GM23338 (cell line): ENCODE measurements at regions not wholly inside any gene's neighbourhood (a gene's known extent, or its start where the extent isn't known, plus 50 kb on each side); places are given as distances from the start of the nearest gene placed in this dataset.

Experiments
- ATAC-seq: fragments of 200-7000 bp; cut with Tn5 transposase; 3 replicates; pipeline ENCODE4 v1.9.1; 2020
- DNase-seq: peaks from one replicate; pipeline ENCODE4 v3.0.0-alpha.2; 2015; ENCODE audit warnings: low spot score
- H2AFZ ChIP-seq: fragments of 200-600 bp; sonication (generic); 2 replicates; pipeline ENCODE4 v1.8.0; 2016; ENCODE audit warnings: antibody characterized with exemption, mild to moderate bottlenecking, moderate library complexity
- H3F3A ChIP-seq: fragments of 200-600 bp; sonication (generic); replicated peaks from 2 replicates; pipeline ENCODE4 v1.8.0; 2017; ENCODE audit warnings: antibody characterized with exemption, mixed run types, low read depth
- H3K27ac ChIP-seq: fragments of 200-600 bp; sonication (generic); 2 replicates; pipeline ENCODE4 v1.6.1; 2016; ENCODE audit warnings: low read depth
- H3K27me3 ChIP-seq: fragments of 200-600 bp; sonication (generic); 2 replicates; pipeline ENCODE4 v1.8.0; 2016; ENCODE audit warnings: mild to moderate bottlenecking, mixed run types, moderate library complexity; ENCODE audit not compliant: insufficient read depth
- H3K36me3 ChIP-seq: fragments of 200-600 bp; sonication (generic); 2 replicates; pipeline ENCODE4 v1.8.0; 2016; ENCODE audit warnings: mild to moderate bottlenecking; ENCODE audit not compliant: insufficient read depth
- H3K4me1 ChIP-seq: fragments of 200-600 bp; sonication (generic); 2 replicates; pipeline ENCODE4 v1.8.0; 2016; ENCODE audit warnings: mild to moderate bottlenecking, moderate library complexity; ENCODE audit not compliant: insufficient read depth
- H3K4me2 ChIP-seq: fragments of 200-600 bp; sonication (generic); 2 replicates; pipeline ENCODE4 v1.7.1; 2017; ENCODE audit warnings: mixed run types
- H3K4me3 ChIP-seq: fragments of 200-600 bp; sonication (generic); 2 replicates; pipeline ENCODE4 v1.6.1; 2016; ENCODE audit warnings: mixed run types
- H3K79me2 ChIP-seq: fragments of 200-600 bp; sonication (generic); replicated peaks from 2 replicates; pipeline ENCODE4 v1.8.0; 2017; ENCODE audit warnings: mild to moderate bottlenecking; ENCODE audit not compliant: insufficient read depth
- H3K9me2 ChIP-seq: fragments of 200-600 bp; sonication (generic); 2 replicates; pipeline ENCODE4 v1.8.0; 2017; ENCODE audit not compliant: insufficient read depth
- H4K20me1 ChIP-seq: fragments of 200-600 bp; sonication (generic); replicated peaks from 2 replicates; pipeline ENCODE4 v1.8.0; 2017; ENCODE audit warnings: mild to moderate bottlenecking; ENCODE audit not compliant: insufficient read depth
- H3K27ac Mint-ChIP-seq: 2 replicates; pipeline ENCODE4 v1.8.0; 2020; ENCODE audit warnings: inconsistent platforms, mild to moderate bottlenecking, moderate library complexity, mixed read lengths
- H3K27me3 Mint-ChIP-seq: 3 replicates; pipeline ENCODE4 v1.8.0; 2022; ENCODE audit warnings: low read depth, mild to moderate bottlenecking, moderate library complexity, mixed read lengths, inconsistent platforms; ENCODE audit not compliant: insufficient read depth, poor library complexity
- H3K36me3 Mint-ChIP-seq: 3 replicates; pipeline ENCODE4 v1.8.0; 2021; ENCODE audit warnings: low read depth, mild to moderate bottlenecking, inconsistent platforms, moderate library complexity, mixed read lengths
- H3K4me1 Mint-ChIP-seq: 3 replicates; pipeline ENCODE4 v1.8.0; 2020; ENCODE audit warnings: mild to moderate bottlenecking, inconsistent platforms, mixed read lengths
- H3K4me3 Mint-ChIP-seq: 3 replicates; pipeline ENCODE4 v1.8.0; 2021; ENCODE audit warnings: moderate library complexity, mild to moderate bottlenecking, inconsistent platforms, mixed read lengths
- H3K9me3 Mint-ChIP-seq: 3 replicates; pipeline ENCODE4 v1.8.0; 2020; ENCODE audit warnings: moderate library complexity, mild to moderate bottlenecking, inconsistent platforms, mixed read lengths
- CREB1 ChIP-seq: fragments of 250-450 bp; sonication (Bioruptor Pico); IDR thresholded peaks from 2 replicates; pipeline ENCODE4 v1.5.0; 2020; ENCODE audit warnings: low read depth, mild to moderate bottlenecking, moderate library complexity
- CTCF ChIP-seq, 2 experiments: fragments of 200-600 bp in 1 of 2; sonication (generic) in 1 of 2; conservative IDR thresholded peaks; 2 replicates each; pipeline versions ENCODE4 v1.5.1 to v1.6.1; 2016 to 2017; ENCODE audit warnings: antibody characterized with exemption in 2 of 2, low read depth in 2 of 2, mild to moderate bottlenecking in 2 of 2, moderate library complexity in 1 of 2
- EZH2 ChIP-seq: fragments of 200-600 bp; sonication (generic); IDR thresholded peaks from one replicate; pipeline ENCODE4 v1.8.0; 2017; ENCODE audit warnings: antibody characterized with exemption, mild to moderate bottlenecking, low read depth; ENCODE audit not compliant: unreplicated experiment
- EZH2phosphoT487 ChIP-seq: fragments of 200-600 bp; sonication (generic); IDR thresholded peaks from one replicate; pipeline ENCODE4 v1.8.1; 2018; ENCODE audit warnings: antibody characterized with exemption; ENCODE audit not compliant: unreplicated experiment
- JUNB ChIP-seq: IDR thresholded peaks from one replicate; pipeline ENCODE4 v1.6.1; 2016; ENCODE audit warnings: antibody characterized with exemption; ENCODE audit not compliant: unreplicated experiment
- NANOG ChIP-seq: IDR thresholded peaks from 2 replicates; pipeline ENCODE4 v1.6.1; 2016; ENCODE audit warnings: antibody characterized with exemption, borderline replicate concordance
- POLR2AphosphoS5 ChIP-seq: IDR thresholded peaks from 2 replicates; pipeline ENCODE4 v1.6.1; 2016; ENCODE audit warnings: antibody characterized with exemption, low read depth
- REST ChIP-seq: IDR thresholded peaks from one replicate; pipeline ENCODE4 v1.6.1; 2018; ENCODE audit warnings: antibody characterized with exemption; ENCODE audit not compliant: unreplicated experiment
- STAT1 ChIP-seq: IDR thresholded peaks from one replicate; pipeline ENCODE4 v1.6.1; 2016; ENCODE audit warnings: antibody characterized with exemption; ENCODE audit not compliant: unreplicated experiment
- ZNF114 ChIP-seq: fragments of 250-450 bp; sonication (Bioruptor Pico); IDR thresholded peaks from 2 replicates; pipeline ENCODE4 v1.5.0; 2020; ENCODE audit warnings: mild to moderate bottlenecking, moderate library complexity
- ZNF331 ChIP-seq: fragments of 250-450 bp; sonication (Bioruptor Pico); IDR thresholded peaks from 2 replicates; pipeline ENCODE4 v1.5.0; 2020; ENCODE audit warnings: low read depth, mild to moderate bottlenecking, moderate library complexity
- TF ChIP-seq, protein P1 (sequence below): fragments of 250-450 bp; sonication (Bioruptor Pico); IDR thresholded peaks from 2 replicates; pipeline ENCODE4 v1.5.0; 2020; ENCODE audit warnings: mild to moderate bottlenecking, moderate library complexity
- TF ChIP-seq, protein P2 (sequence below): IDR thresholded peaks from 2 replicates; pipeline ENCODE4 v1.6.1; 2016; ENCODE audit warnings: antibody characterized with exemption

DNA sequence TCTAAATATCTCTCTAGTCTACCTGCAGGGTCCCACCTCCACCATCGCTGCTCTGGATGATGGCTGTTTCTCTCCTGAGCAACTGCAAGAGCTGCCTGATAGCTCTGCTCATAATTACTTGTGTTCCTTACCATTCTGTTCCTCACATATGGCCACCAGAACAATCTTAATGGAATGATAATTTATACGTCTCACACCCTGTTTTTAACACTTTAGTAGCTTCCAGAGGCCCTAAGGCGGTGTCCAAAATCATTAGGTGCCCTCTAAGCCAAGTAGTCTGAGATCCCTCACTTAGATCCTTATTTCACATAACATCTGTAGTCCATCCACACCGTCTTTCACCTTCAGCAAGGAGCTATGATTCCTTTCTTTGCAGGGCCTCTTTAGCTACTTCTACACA lies 373.3 kb downstream of the GBE1 start:
- no peak for DNase-seq
- H3K4me3 Mint-ChIP-seq, result no peak overlapping the region

More for the DNA sequence above, 373.3 kb downstream of the GBE1 start:
- Histone ChIP-seq H3K9me2 (0 out of 2 replicates have a peak, but pooled peaks cover 6% of the 10 kb centered on the region), H3K27me3 (no peaks in the 10 kb centered on the region), H3F3A (no peaks in the 10 kb centered on the region), H3K36me3 (no peaks in the 10 kb centered on the region), H3K4me1 (peaks cover 5% of the 10 kb centered on the region), H2AFZ (no peak overlapping the region), H3K4me2 (no peak overlapping the region), H3K4me3 (no peak overlapping the region), H3K79me2 (no peaks in the 10 kb centered on the region), H4K20me1 (no peaks in the 10 kb centered on the region), H3K27ac (no peak overlapping the region)
- Mint-ChIP-seq H3K9me3 (no peaks in the 10 kb centered on the region), H3K4me1 (peaks cover 10% of the 10 kb centered on the region), H3K27ac (no peak overlapping the region), H3K36me3 (no peaks in the 10 kb centered on the region), H3K27me3 (no peaks in the 10 kb centered on the region)
- ATAC-seq, result no peak
- TF ChIP-seq STAT1 (no peak), CTCF (conservative IDR thresholded peaks at IDR 0.05; ENCODE audit: low read depth in 2 of 2) (no peak), EZH2 (no peak), NANOG (no peak), ZNF331 (CRISPR knock-in tag) (no peak), JUNB (no peak), REST (no peak), POLR2AphosphoS5 (no peak), CREB1 (CRISPR knock-in tag) (no peak), EZH2phosphoT487 (no peak), ZNF114 (CRISPR knock-in tag) (no peak)
- TF ChIP-seq, protein P1, sequence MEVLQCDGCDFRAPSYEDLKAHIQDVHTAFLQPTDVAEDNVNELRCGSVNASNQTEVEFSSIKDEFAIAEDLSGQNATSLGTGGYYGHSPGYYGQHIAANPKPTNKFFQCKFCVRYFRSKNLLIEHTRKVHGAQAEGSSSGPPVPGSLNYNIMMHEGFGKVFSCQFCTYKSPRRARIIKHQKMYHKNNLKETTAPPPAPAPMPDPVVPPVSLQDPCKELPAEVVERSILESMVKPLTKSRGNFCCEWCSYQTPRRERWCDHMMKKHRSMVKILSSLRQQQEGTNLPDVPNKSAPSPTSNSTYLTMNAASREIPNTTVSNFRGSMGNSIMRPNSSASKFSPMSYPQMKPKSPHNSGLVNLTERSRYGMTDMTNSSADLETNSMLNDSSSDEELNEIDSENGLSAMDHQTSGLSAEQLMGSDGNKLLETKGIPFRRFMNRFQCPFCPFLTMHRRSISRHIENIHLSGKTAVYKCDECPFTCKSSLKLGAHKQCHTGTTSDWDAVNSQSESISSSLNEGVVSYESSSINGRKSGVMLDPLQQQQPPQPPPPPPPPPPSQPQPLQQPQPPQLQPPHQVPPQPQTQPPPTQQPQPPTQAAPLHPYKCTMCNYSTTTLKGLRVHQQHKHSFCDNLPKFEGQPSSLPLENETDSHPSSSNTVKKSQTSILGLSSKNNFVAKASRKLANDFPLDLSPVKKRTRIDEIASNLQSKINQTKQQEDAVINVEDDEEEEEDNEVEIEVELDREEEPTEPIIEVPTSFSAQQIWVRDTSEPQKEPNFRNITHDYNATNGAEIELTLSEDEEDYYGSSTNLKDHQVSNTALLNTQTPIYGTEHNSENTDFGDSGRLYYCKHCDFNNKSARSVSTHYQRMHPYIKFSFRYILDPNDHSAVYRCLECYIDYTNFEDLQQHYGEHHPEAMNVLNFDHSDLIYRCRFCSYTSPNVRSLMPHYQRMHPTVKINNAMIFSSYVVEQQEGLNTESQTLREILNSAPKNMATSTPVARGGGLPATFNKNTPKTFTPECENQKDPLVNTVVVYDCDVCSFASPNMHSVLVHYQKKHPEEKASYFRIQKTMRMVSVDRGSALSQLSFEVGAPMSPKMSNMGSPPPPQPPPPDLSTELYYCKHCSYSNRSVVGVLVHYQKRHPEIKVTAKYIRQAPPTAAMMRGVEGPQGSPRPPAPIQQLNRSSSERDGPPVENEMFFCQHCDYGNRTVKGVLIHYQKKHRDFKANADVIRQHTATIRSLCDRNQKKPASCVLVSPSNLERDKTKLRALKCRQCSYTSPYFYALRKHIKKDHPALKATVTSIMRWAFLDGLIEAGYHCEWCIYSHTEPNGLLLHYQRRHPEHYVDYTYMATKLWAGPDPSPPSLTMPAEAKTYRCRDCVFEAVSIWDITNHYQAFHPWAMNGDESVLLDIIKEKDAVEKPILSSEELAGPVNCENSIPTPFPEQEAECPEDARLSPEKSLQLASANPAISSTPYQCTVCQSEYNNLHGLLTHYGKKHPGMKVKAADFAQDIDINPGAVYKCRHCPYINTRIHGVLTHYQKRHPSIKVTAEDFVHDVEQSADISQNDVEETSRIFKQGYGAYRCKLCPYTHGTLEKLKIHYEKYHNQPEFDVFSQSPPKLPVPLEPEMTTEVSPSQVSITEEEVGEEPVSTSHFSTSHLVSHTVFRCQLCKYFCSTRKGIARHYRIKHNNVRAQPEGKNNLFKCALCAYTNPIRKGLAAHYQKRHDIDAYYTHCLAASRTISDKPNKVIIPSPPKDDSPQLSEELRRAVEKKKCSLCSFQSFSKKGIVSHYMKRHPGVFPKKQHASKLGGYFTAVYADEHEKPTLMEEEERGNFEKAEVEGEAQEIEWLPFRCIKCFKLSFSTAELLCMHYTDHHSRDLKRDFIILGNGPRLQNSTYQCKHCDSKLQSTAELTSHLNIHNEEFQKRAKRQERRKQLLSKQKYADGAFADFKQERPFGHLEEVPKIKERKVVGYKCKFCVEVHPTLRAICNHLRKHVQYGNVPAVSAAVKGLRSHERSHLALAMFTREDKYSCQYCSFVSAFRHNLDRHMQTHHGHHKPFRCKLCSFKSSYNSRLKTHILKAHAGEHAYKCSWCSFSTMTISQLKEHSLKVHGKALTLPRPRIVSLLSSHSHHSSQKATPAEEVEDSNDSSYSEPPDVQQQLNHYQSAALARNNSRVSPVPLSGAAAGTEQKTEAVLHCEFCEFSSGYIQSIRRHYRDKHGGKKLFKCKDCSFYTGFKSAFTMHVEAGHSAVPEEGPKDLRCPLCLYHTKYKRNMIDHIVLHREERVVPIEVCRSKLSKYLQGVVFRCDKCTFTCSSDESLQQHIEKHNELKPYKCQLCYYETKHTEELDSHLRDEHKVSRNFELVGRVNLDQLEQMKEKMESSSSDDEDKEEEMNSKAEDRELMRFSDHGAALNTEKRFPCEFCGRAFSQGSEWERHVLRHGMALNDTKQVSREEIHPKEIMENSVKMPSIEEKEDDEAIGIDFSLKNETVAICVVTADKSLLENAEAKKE (CRISPR knock-in tag), result no peak
- TF ChIP-seq, protein P2, sequence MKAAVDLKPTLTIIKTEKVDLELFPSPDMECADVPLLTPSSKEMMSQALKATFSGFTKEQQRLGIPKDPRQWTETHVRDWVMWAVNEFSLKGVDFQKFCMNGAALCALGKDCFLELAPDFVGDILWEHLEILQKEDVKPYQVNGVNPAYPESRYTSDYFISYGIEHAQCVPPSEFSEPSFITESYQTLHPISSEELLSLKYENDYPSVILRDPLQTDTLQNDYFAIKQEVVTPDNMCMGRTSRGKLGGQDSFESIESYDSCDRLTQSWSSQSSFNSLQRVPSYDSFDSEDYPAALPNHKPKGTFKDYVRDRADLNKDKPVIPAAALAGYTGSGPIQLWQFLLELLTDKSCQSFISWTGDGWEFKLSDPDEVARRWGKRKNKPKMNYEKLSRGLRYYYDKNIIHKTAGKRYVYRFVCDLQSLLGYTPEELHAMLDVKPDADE, result no peak
